HG03565 (cell line): ENCODE measurements at regions not wholly inside any gene's neighbourhood (a gene's known extent, or its start where the extent isn't known, plus 50 kb on each side); places are given as distances from the start of the nearest gene placed in this dataset.

Experiments
- ATAC-seq: cut with Tn5 transposase; IDR thresholded peaks from one replicate; pipeline ENCODE4 v1.9.1; 2021; ENCODE audit warnings: mild to moderate bottlenecking, moderate library complexity; ENCODE audit not compliant: unreplicated experiment

DNA sequence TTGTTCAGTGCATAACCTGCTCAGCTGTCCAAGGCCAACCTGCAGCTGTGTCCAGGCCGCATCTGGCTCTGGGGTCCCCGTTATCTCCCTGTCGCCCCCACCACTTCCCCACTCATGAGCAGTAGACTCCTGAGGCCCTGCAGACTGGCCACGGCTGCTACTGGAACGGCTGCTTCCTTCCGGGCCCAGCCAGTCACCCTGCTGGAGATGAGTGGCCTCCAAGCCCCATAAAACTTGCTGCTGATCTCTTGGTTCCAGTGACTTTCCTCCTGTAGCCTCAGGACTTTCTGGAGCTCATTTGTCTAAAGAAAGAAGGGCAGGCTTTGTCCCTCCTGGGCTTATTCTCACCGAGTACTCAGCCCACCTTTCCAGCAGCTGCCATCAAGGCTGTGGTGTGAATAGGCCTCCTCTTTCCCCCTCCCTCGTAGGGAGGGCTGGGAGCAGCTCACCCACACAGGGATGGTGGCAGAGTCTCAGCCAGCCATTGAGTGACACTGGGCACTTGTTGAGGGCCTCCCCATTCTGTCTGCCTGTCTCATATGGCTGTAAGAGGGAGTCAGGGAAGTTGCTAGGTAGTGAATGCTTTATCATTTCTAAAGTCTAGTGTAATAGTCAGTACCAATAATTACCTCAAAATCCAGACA is 257.3 kb downstream of the MYCN start:
- ATAC-seq: no peak

DNA sequence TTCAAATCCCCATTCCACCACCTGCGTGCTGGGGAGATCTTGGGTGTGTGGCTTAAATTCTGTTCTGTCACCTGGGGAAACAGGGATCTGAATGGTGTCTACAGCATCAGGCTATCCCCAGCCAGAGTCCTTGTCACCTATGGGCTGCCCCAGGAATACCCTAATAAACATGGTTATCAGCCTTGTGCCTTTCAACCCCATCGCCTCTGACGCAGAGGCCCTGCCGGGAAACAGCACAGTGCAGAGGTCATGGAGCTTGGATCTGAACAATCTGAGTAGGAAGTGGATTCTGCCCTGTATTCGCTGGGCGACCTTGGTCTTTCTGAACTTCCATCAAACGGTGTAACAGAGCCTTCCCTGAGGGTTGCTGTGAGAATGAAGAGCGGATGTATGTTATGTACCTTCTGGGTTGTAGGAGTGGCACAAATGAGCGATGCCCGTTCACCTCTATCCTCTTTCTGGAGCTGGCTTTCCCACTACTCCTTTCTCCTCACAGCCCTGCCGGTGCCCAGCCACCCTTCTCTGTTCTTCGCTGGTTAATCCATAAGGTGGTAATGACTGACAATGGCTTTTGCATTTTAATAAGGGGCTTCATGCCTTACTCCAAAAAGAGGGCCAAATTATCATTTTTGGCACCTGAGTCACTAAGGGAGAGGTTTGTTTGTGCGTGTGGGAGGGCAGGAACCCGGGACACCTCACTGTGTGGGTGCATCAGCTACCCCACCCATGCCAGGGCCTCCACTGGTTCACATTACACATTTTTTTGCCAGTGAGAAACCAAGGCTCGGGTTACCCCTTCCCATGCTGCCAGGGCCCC is 256.5 kb downstream of the MYCN start:
- ATAC-seq: no peak

DNA sequence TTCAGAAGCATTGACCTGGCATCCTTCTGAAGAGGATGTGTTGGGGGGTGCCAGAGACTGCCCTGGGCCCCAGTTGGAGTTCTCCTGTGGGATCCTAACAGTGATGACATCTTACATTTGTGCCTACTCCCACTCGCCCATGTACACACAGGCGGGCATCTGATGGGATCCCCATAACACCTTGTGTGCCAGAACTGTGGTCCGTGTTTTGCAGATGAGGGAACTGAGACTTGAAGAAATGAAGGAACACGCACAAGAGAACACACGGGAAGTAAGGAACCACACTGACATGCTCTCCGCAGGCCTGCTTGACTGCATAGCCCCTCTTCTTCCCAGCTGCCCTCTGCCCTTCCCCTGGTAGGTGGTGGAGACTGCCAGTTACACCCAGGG is 255.3 kb downstream of the MYCN start:
- ATAC-seq: no peak

DNA sequence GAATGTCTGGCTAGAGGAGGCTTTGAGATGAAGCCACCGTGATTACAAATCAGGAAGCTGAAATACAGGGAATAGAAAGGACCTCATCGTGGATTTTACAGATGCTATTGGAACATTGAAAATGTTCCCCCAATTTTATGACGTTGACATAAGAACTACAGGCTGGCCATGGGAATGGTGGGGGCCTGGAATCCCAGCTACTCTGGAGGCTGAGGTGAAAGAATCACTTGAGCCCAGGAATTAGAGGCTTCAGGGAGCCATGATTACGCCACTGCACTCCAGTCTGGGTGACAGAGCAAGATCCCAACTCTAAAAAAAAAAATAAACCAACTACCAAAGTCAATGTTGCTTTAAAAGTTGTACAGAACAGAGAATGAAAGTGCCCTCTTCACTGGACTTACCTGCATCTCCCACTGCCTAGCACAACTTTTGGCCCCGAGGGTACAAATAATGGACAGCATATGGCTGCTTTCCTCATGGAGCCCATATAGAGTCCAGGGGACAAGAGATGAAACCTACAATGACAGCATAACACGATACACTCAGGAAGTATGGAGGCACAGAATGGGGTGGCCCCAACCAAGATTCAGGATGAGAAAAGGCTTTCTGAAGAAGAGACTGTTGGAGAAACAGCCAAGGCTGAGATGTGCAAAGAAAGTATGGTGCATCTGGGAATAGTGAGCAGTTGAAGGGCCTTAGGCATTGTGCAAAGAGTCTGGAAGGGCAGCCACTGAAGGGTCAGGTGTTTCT is 254.8 kb downstream of the MYCN start:
- no peak for ATAC-seq

DNA sequence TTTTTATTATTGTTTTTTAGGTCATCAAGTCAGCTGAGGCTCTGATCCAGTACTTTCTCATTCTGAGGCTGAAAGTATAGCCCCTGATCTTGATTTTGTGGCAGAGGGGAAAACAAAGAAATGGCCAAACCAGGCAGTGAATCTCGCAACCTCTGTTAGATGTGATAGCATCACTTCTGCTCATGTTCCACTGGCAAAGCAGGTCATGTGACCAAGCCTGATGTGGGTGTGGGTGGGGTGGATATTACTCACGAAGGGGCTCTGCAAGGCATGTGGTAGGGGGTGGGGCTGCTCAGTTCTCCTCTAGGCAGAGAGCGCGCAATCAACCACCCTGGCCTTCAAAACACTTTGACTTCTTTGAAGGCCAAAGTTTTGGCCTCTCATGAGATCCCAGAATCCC is 254.2 kb downstream of the MYCN start:
- no peak for ATAC-seq

DNA sequence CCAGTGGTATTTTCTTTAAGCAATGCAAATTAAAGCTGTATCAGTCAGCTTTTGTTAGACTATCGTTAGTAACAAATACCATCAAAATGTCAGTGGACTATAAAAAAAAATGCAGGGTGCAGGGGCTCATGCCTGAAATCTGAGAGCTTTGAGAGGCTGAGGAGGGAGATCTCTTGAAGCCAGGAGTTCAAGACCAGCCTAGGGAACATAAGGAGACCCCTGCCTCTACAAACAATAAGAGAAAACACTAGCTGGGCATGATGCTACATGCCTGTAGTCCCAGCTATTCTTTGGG is 253.7 kb downstream of the MYCN start:
- no peak for ATAC-seq

DNA sequence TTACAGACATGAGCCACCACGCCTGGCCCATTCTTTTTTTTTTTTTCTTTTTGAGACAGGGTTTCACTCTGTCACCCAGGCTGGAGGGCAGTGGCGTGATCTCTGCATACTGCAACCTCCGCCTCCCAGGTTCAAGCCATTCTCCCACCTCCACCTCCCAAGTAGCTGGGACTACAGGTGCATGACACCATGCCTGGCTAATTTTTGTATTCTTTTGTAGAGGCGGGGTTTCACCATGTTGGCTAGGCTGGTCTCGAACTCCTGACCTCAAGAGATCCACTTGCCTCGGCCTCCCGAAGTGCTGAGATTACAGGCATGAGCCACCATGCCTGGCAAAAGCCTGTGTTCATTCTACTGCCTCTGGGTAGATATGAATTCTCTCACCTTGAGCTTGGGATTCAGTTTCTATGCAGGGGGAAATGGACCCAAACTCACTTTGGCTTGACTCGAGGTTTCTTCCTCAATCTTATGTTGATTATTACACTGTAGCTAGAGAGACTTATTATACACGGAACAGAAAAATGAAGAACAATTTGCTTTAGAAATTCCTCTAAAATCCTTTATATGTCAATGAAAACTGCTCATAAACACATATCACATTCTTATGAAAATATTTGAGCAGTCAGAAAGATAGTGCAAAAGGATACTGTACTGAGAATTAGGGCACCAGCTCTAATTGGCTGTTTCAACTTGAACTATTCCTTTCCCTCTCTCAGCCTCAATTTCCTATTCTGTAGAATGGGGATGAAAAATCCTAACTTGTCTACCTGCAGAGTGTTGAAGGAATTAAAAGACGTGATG is 252.3 kb downstream of the MYCN start:
- no peak for ATAC-seq

DNA sequence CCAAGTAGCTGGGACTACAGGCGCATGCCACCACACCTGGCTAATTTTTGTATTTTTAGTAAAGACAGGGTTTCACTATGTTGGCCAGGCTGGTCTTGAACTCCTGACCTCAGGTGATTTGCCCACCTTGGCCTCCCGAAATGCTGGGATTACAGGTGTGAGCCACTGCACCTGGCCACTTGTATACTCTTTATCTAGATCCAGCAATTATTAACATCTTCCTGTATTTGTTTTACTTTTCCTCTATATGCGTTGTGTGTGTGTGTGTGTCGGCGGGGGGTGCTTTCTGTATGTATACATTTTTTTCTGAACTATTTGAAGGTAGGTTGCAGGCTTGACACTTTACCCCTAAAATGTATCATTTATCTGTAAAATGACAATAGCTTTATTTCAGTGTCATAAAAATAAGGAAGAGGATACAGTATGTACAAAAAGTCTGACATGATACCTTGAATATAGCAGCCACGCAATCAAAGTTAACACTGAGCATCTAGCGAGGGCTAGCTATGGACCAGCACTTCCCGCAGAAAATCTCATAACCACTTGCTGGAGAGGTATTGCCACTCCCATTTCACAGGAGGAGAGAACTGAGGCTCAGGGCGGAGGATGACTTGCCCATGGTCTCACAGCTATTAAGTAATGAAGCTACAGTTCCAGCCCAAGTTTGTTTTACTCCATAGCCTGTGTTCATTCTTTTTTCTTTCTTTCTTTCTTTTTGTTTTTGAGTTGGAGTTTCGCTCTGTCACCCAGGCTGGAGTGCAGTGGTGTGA is 251.3 kb downstream of the MYCN start:
- ATAC-seq: no peak

DNA sequence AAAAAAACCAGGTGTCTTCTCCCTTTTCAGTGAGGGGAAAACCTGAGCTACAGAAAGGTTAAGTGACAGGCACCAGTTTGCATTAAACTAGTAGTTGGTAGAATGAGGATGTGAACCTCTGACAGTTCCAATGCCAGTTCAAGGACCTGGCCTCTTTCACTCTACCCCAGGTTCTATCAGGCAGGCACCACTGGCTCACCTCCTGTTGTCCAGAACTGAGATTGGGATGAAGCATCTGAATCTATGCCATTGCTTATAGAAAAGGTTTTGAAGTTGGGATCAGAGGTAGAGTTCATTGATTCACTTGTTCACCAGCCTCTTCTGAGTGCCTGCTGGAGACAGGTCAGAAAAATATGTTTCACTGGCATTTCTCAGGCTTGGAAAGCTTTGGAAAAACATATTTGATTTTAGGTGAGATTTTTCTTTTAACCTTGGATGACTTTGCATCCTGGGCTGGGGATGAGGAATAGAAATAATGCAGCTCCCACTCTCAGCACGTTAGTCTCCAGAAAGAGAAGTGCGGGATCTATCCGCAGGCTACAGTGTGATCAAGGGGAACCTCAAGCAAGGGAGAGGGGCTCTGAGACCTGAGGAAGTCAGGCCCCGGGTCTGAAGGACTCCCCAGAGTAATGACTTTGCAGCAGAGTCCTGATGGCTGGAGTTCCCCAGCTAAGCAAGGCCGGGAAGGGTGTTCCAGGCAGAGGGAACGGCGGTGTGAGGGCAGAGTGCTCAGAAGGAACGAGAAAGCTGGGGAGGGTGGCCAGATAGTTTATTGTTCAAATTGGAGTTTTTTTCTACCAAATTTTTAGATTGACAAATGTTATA is 250.3 kb downstream of the MYCN start:
- no peak for ATAC-seq

DNA sequence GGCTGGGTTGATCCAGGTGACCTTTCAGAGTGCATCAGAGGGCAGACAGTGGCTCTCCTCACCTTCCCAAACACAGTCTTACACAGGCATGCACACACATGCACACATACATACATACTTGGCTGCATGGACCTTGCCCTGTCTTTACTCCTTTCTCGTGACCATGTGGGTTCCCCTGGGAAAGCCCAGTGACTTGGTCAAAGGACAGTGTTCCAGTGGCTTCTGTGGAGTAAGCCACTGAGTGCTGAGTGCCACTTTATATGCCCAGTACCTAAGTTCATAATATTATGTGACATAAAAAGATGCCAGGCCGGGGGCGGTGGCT is 249.4 kb downstream of the MYCN start:
- ATAC-seq: no peak

DNA sequence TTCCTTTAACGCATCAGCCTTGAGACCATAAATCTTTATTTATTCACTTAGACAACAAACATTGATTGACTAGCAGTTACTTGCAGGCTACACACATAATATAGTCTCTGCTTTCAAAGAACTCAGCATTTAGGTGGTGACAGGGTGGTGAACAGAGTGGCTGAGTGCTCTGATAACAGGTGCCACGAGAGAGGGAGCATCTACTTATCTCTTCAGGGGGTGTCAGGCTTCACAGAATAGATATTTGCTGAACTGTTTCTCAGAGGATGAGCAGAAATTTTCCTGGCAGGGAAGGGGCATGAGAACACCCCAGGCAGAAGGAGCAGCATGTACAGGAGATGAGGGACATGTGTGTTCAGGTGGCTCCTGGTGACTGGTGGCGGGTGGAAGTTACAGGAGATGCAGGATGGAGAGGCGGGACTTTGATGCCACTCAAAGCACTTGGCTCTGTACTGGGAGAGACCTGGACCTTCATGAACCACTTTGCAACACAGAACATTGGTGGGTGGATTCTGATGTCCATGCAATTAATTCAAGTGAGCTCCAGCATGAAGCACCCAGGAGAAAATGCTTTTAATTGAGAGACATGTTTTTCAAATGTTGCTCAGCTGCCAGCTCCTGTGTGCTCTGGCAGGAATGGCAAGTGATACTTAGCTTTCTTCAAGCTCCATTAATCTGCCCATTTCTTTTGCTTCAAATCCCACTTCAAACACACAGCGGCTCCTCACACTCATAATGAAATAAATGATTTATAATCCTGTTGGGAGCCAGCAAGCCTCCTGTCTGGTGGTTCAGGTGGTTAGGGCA is 248.9 kb downstream of the MYCN start:
- no peak for ATAC-seq

DNA sequence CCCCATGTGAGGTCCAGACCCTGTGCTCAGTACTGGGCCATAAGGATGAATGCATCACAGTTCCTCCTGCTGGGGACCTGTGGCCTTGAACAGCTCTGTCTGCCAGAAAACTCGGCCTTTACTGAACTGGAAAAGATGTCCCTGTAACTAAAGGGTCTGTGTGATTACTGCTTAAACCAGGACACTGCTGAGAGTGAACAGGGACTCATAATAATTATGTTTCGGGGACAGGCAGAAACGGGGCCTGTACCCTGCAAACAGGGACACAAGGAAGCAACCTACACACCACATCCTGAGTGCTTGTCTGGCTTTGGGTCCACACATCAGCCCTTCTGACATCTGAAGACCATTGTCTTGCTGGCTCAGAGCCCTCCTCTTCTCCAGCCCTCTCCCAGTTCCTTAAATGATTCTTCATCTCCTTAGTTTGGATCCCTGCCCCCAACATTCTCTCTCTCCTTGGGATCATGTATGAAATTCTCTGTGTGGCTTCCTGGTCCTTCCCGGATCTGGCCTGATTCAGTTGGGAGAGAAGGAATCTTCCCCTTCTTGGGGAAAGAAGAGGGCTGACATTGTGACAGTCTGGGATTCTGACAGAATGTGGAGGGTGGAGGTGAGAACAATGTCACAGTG is 248.0 kb downstream of the MYCN start:
- ATAC-seq: no peak

DNA sequence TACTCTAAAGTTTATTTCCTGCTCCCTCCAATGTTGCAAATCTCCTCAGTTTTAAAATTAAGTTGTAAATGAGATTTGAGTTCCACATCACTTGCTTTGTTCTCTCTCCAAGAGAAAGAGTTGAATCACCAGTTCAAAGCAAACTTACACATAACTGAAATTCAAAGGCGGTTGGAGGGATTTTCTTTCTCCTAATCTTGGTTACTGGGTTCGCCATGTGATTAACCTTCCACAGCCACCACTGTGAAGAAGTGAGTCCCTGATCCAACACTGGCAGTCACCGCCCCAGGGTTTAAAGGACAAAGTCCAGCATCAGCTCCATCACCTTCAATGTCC is 247.1 kb downstream of the MYCN start:
- no peak for ATAC-seq

DNA sequence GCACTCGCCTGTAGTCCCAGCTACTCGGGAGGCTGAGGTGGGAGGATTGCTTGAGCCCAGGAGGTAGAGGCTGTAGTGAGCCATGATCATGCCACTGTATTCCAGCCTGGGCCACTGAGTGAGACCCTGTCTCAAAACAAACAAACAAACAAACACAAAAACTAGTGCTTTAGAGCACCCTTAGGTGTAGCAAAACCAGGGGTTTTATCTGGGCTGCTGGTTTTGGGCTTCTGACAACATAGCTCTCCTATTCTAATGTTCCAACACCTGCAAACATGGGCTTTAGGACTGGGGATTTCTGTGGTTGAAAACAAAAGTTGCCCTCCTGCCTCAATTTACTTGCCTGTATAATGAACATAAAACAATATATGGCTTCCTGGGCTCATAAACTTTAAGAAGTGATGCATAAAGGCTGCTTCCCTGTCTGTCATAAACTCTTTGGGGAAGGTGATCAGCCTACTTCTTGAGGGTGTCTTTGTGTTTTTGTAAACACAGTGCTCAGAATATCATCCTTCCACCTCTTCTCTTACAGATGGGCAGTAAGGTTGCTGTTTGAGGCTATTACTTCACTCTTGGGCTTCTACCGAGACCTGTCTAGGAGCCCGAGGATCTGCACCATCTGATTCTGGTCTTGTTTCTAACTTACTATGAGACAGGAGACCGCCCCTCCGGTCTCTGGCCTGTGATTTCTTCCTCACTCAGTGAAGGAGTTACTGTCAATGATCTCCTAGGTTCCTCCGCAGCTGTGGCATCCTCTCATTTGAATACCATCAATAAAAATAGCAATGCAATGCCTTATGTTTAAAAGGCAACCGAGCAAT is 246.5 kb downstream of the MYCN start:
- no peak for ATAC-seq

DNA sequence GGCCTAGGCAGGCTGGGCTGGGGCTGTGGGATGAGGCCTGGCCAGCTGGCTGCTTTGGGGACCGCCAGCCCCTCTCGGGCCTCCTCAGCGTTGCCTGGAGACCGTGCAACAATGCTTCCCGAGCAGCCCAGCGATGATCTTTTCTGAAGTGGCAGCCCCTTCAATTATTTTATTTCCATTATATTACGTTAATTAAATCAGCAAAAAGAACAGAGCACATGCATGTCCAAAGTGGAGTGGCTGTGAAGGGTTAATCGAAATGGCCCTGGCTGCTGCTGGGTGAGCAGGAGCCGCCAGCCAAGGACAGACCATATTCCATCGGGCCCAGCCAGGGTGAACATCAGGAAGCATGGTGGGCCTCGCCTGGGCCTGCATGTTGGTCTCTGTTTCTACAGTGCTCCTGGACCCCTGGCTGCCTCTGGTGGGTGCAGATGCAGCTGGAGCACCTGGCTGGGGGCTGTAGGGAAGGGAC is 245.5 kb downstream of the MYCN start:
- no peak for ATAC-seq

DNA sequence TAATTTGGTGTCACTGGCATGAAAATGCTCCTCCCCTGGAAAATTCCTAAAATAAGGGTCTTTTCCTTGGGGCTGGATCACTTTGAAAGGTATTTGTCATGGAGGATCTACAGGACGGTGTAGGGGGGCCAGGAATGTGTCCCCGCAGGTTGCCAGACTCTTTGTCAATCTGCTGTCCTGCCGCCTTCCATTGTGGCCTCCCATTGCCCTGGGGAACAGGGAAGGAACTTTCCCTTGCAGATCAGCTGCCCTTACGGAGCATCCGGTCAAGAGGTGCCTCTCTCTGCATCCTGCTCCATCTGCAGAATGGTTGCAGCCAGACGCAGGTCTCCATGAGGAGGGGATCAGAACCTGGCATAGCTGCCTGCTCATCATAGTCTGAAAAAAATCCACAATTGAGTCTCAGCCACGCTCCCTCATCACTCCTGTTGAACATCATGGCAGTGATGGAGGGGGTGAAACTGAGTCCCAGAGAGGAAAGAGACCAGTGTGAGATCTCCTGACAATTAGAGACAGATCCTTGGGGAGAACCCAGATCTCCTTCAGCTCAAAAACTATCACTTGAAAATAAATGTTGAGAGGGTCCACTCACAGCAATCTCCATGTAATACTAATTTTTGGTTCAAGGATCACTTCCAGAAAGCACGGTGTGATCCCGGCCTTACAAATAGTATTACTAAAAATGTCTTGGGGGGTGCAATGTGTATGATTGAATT is 244.8 kb downstream of the MYCN start:
- no peak for ATAC-seq

DNA sequence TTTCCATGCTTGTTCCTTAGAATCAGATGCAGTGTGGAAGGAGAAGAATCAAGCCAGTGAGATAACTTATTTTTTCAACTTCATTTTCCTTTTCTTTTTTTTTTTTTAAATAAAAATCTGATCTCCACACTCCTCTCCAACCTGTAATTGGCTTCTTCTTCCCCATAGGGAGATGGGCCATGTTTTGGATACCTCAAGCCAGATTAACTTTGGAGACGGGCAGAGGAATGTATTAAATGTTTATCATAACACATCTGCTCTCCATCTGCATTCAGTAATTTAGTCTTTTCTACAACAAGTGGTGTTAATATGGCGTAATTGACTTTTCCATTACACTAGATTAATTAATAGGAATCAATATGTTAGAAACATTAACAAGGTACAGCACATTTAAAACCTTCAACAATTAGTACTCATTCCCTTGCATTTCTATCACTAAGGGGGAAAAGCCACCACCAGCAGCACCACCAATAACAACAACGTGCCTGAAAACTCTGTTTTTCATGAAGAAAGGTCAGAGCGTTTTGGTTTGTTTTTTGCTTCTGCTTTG is 244.1 kb downstream of the MYCN start:
- no peak for ATAC-seq
